ENCODE measurements at regions not wholly inside any gene's neighbourhood (a gene's known extent, or its start where the extent isn't known, plus 50 kb on each side); places are given as distances from the start of the nearest gene placed in this dataset.

DNA sequence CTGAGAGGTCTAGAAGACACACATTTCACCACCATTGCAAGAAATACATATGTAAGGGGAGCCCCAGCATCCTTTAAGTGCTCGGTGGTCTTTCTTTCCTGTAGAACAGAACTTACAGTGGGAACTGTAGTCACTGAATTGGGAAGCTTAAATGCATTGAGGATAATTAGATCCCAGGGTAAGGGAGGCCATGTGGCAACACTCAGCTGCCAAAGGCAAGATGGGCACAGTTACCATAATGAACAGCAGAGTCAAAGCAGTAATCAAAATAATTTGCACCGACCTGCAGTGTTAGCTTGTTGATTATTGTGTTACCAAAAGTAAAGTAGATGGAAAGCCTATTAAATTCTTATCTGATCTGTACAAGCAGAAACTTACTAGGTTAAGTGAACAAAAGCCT, 291.2 kb upstream of the PCDH20 start:
- H3K4me3 ChIP-seq = no peak overlapping the region

More for the DNA sequence above, 291.2 kb upstream of the PCDH20 start:
- DNase-seq (ENCODE audit: low spot score) (no peak), ATAC-seq (no peak)
- peaks cover 28% of the 10 kb centered on the region for H3K9me3 Mint-ChIP-seq
- no peak overlapping the region for H3K27ac ChIP-seq (ENCODE audit: low read depth)
- H3K27ac Mint-ChIP-seq = no peak overlapping the region
- H3K4me1 Mint-ChIP-seq = no peaks in the 10 kb centered on the region
- H3K4me3 Mint-ChIP-seq = no peak overlapping the region
- no peaks in the 10 kb centered on the region for H4K20me1 ChIP-seq (replicated peaks; ENCODE audit: insufficient read depth)
- H3K27me3 Mint-ChIP-seq (ENCODE audit: insufficient read depth, low read depth, poor library complexity) = no peaks in the 10 kb centered on the region
- TF ChIP-seq POLR2AphosphoS5 (IDR thresholded peaks at IDR 0.05; ENCODE audit: low read depth) = no peak
- TF ChIP-seq JUNB (IDR thresholded peaks at IDR 0.05; ENCODE audit: unreplicated experiment) = no peak
- no peak for TF ChIP-seq EZH2phosphoT487 (IDR thresholded peaks at IDR 0.05; ENCODE audit: unreplicated experiment)
- no peak for TF ChIP-seq CREB1 (CRISPR knock-in tag; IDR thresholded peaks at IDR 0.05; ENCODE audit: low read depth)
- no peak for TF ChIP-seq ZNF331 (CRISPR knock-in tag; IDR thresholded peaks at IDR 0.05; ENCODE audit: low read depth)
- TF ChIP-seq EZH2 (IDR thresholded peaks at IDR 0.05; ENCODE audit: low read depth, unreplicated experiment) = no peak
- TF ChIP-seq, protein P1, sequence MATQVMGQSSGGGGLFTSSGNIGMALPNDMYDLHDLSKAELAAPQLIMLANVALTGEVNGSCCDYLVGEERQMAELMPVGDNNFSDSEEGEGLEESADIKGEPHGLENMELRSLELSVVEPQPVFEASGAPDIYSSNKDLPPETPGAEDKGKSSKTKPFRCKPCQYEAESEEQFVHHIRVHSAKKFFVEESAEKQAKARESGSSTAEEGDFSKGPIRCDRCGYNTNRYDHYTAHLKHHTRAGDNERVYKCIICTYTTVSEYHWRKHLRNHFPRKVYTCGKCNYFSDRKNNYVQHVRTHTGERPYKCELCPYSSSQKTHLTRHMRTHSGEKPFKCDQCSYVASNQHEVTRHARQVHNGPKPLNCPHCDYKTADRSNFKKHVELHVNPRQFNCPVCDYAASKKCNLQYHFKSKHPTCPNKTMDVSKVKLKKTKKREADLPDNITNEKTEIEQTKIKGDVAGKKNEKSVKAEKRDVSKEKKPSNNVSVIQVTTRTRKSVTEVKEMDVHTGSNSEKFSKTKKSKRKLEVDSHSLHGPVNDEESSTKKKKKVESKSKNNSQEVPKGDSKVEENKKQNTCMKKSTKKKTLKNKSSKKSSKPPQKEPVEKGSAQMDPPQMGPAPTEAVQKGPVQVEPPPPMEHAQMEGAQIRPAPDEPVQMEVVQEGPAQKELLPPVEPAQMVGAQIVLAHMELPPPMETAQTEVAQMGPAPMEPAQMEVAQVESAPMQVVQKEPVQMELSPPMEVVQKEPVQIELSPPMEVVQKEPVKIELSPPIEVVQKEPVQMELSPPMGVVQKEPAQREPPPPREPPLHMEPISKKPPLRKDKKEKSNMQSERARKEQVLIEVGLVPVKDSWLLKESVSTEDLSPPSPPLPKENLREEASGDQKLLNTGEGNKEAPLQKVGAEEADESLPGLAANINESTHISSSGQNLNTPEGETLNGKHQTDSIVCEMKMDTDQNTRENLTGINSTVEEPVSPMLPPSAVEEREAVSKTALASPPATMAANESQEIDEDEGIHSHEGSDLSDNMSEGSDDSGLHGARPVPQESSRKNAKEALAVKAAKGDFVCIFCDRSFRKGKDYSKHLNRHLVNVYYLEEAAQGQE (IDR thresholded peaks at IDR 0.05; ENCODE audit: unreplicated experiment) = no peak
- TF ChIP-seq NANOG (IDR thresholded peaks at IDR 0.05; ENCODE audit: borderline replicate concordance) = no peak
- TF ChIP-seq, protein P2, sequence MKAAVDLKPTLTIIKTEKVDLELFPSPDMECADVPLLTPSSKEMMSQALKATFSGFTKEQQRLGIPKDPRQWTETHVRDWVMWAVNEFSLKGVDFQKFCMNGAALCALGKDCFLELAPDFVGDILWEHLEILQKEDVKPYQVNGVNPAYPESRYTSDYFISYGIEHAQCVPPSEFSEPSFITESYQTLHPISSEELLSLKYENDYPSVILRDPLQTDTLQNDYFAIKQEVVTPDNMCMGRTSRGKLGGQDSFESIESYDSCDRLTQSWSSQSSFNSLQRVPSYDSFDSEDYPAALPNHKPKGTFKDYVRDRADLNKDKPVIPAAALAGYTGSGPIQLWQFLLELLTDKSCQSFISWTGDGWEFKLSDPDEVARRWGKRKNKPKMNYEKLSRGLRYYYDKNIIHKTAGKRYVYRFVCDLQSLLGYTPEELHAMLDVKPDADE (IDR thresholded peaks at IDR 0.05) = no peak
- TF ChIP-seq ZNF114 (CRISPR knock-in tag; IDR thresholded peaks at IDR 0.05) = no peak
- TF ChIP-seq, protein P3, sequence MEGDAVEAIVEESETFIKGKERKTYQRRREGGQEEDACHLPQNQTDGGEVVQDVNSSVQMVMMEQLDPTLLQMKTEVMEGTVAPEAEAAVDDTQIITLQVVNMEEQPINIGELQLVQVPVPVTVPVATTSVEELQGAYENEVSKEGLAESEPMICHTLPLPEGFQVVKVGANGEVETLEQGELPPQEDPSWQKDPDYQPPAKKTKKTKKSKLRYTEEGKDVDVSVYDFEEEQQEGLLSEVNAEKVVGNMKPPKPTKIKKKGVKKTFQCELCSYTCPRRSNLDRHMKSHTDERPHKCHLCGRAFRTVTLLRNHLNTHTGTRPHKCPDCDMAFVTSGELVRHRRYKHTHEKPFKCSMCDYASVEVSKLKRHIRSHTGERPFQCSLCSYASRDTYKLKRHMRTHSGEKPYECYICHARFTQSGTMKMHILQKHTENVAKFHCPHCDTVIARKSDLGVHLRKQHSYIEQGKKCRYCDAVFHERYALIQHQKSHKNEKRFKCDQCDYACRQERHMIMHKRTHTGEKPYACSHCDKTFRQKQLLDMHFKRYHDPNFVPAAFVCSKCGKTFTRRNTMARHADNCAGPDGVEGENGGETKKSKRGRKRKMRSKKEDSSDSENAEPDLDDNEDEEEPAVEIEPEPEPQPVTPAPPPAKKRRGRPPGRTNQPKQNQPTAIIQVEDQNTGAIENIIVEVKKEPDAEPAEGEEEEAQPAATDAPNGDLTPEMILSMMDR (conservative IDR thresholded peaks at IDR 0.05; ENCODE audit: low read depth in 2 of 2) = no peak
- no peak for TF ChIP-seq STAT1 (IDR thresholded peaks at IDR 0.05; ENCODE audit: unreplicated experiment)
- TF ChIP-seq, protein P4, sequence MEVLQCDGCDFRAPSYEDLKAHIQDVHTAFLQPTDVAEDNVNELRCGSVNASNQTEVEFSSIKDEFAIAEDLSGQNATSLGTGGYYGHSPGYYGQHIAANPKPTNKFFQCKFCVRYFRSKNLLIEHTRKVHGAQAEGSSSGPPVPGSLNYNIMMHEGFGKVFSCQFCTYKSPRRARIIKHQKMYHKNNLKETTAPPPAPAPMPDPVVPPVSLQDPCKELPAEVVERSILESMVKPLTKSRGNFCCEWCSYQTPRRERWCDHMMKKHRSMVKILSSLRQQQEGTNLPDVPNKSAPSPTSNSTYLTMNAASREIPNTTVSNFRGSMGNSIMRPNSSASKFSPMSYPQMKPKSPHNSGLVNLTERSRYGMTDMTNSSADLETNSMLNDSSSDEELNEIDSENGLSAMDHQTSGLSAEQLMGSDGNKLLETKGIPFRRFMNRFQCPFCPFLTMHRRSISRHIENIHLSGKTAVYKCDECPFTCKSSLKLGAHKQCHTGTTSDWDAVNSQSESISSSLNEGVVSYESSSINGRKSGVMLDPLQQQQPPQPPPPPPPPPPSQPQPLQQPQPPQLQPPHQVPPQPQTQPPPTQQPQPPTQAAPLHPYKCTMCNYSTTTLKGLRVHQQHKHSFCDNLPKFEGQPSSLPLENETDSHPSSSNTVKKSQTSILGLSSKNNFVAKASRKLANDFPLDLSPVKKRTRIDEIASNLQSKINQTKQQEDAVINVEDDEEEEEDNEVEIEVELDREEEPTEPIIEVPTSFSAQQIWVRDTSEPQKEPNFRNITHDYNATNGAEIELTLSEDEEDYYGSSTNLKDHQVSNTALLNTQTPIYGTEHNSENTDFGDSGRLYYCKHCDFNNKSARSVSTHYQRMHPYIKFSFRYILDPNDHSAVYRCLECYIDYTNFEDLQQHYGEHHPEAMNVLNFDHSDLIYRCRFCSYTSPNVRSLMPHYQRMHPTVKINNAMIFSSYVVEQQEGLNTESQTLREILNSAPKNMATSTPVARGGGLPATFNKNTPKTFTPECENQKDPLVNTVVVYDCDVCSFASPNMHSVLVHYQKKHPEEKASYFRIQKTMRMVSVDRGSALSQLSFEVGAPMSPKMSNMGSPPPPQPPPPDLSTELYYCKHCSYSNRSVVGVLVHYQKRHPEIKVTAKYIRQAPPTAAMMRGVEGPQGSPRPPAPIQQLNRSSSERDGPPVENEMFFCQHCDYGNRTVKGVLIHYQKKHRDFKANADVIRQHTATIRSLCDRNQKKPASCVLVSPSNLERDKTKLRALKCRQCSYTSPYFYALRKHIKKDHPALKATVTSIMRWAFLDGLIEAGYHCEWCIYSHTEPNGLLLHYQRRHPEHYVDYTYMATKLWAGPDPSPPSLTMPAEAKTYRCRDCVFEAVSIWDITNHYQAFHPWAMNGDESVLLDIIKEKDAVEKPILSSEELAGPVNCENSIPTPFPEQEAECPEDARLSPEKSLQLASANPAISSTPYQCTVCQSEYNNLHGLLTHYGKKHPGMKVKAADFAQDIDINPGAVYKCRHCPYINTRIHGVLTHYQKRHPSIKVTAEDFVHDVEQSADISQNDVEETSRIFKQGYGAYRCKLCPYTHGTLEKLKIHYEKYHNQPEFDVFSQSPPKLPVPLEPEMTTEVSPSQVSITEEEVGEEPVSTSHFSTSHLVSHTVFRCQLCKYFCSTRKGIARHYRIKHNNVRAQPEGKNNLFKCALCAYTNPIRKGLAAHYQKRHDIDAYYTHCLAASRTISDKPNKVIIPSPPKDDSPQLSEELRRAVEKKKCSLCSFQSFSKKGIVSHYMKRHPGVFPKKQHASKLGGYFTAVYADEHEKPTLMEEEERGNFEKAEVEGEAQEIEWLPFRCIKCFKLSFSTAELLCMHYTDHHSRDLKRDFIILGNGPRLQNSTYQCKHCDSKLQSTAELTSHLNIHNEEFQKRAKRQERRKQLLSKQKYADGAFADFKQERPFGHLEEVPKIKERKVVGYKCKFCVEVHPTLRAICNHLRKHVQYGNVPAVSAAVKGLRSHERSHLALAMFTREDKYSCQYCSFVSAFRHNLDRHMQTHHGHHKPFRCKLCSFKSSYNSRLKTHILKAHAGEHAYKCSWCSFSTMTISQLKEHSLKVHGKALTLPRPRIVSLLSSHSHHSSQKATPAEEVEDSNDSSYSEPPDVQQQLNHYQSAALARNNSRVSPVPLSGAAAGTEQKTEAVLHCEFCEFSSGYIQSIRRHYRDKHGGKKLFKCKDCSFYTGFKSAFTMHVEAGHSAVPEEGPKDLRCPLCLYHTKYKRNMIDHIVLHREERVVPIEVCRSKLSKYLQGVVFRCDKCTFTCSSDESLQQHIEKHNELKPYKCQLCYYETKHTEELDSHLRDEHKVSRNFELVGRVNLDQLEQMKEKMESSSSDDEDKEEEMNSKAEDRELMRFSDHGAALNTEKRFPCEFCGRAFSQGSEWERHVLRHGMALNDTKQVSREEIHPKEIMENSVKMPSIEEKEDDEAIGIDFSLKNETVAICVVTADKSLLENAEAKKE (CRISPR knock-in tag; IDR thresholded peaks at IDR 0.05) = no peak
- H2AFZ ChIP-seq = no peak overlapping the region
- no peaks in the 10 kb centered on the region for H3K4me1 ChIP-seq (ENCODE audit: insufficient read depth)
- H3K79me2 ChIP-seq (replicated peaks; ENCODE audit: insufficient read depth) = no peaks in the 10 kb centered on the region
- H3K9me2 ChIP-seq (ENCODE audit: insufficient read depth) = peaks cover 12% of the 10 kb centered on the region; the same call in 1 of the 2 replicates
- peaks cover 18% of the 10 kb centered on the region for H3K36me3 Mint-ChIP-seq (ENCODE audit: low read depth)
- H3K4me2 ChIP-seq = no peak overlapping the region
- no peaks in the 10 kb centered on the region; the same call in 1 of the 2 replicates for H3K36me3 ChIP-seq (ENCODE audit: insufficient read depth)
- H3K27me3 ChIP-seq (ENCODE audit: insufficient read depth) = no peaks in the 10 kb centered on the region
- H3F3A ChIP-seq (replicated peaks; ENCODE audit: low read depth) = no peaks in the 10 kb centered on the region

All from GM23338 (cell line).